Activated naive CD4-positive, alpha-beta T cell treated with anti-CD3 and anti-CD28 coated beads, Interleukin-2, amount 50 U/mL, for 24 hours (primary cell): ENCODE measurements at regions not wholly inside any gene's neighbourhood (a gene's known extent, or its start where the extent isn't known, plus 50 kb on each side); places are given as distances from the start of the nearest gene placed in this dataset.

Source experiments
- H3K27ac Mint-ChIP-seq: one replicate; pipeline ENCODE4 v1.8.0; 2021; ENCODE audit warnings: mild to moderate bottlenecking, mixed read lengths
- H3K27me3 Mint-ChIP-seq: one replicate; pipeline ENCODE4 v1.8.0; 2021; ENCODE audit warnings: mixed read lengths
- H3K36me3 Mint-ChIP-seq: one replicate; pipeline ENCODE4 v1.8.0; 2021; ENCODE audit warnings: mixed read lengths
- H3K4me1 Mint-ChIP-seq: one replicate; pipeline ENCODE4 v1.8.0; 2021; ENCODE audit warnings: mixed read lengths
- H3K4me3 Mint-ChIP-seq: one replicate; pipeline ENCODE4 v1.8.0; 2021; ENCODE audit warnings: mild to moderate bottlenecking, mixed read lengths
- H3K9me3 Mint-ChIP-seq: one replicate; pipeline ENCODE4 v1.8.0; 2021; ENCODE audit warnings: mixed read lengths

DNA sequence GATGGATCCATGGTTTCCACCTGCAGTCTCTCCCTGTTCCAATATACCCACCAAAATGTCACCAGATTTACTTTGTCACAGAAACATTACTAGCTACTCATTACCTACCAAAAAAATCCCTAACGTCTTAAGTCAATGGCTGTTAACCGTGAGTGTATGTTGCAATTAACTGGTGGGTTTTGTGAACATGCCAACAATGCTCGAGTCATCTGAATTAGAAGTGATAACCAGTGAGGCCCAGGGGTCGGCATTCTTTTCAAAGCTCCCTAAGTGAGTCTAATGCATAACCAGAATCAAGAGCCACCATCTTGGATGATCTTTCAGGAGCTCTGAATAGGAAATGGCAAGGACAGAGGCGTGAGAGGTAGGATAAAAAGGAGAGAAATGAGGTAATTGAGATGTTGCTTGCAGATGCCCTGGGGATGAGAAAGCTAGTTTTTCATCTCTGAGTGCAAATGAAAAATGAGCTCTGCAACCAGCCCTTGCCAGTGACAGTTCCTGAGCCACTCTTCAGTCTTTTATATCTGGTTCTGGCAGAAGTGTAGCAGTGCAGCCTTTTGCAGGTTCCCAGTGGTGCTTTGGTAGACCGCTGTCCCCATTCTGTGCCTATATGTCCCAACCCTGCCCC, 130.0 kb upstream of the RND3 start:
- no peaks in the 10 kb centered on the region for H3K36me3 Mint-ChIP-seq
- H3K4me1 Mint-ChIP-seq: no peaks in the 10 kb centered on the region
- H3K4me3 Mint-ChIP-seq: no peak overlapping the region
- H3K27ac Mint-ChIP-seq: no peak overlapping the region
- H3K9me3 Mint-ChIP-seq: no peaks in the 10 kb centered on the region
- H3K27me3 Mint-ChIP-seq: no peaks in the 10 kb centered on the region

DNA sequence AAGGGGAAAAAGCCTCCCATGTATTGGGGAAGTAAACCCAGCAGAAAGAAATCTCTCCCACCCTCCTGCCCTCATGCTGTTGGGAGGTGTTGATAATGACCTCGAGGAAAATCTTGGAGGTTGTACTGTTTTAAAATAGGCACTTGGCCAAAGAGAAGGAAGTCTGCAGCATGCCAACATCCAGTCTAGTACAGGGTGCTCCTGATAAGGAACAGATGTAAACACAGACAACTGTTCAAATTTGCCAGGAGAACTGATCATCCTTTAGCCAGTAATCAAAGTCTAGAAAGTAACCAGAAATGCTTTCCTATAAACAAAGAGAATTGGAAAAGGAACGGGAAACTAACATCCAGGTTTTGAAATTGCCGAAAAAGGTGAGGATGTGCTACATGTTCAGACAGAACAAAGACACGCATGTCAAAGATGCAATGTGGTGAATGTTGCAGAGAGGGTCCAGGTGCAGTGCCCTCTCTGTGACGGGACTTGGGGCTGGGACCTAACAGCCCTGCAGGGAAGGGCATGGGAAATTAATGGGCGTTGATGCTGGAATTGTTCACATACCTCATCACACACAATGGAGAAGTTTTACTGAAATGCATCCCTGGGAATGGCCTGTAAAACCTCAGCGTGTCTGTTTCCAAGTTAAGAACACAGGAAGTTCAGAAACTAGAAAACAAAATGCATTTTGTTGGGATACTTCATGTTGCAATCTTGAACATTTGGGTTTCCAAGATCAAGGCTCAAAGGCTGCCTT, 125.7 kb upstream of the RND3 start:
- Mint-ChIP-seq H3K27me3 (no peaks in the 10 kb centered on the region), H3K27ac (no peak overlapping the region), H3K9me3 (no peaks in the 10 kb centered on the region), H3K36me3 (no peaks in the 10 kb centered on the region), H3K4me3 (no peak overlapping the region), H3K4me1 (no peaks in the 10 kb centered on the region)

GRCh38 chr2:150610670-150611279, 123.3 kb upstream of the RND3 start:
- Mint-ChIP-seq H3K4me1 (no peaks in the 10 kb centered on the region), H3K36me3 (no peaks in the 10 kb centered on the region), H3K27me3 (peaks cover 2% of the 10 kb centered on the region), H3K27ac (no peak overlapping the region), H3K4me3 (no peak overlapping the region), H3K9me3 (no peaks in the 10 kb centered on the region)

DNA sequence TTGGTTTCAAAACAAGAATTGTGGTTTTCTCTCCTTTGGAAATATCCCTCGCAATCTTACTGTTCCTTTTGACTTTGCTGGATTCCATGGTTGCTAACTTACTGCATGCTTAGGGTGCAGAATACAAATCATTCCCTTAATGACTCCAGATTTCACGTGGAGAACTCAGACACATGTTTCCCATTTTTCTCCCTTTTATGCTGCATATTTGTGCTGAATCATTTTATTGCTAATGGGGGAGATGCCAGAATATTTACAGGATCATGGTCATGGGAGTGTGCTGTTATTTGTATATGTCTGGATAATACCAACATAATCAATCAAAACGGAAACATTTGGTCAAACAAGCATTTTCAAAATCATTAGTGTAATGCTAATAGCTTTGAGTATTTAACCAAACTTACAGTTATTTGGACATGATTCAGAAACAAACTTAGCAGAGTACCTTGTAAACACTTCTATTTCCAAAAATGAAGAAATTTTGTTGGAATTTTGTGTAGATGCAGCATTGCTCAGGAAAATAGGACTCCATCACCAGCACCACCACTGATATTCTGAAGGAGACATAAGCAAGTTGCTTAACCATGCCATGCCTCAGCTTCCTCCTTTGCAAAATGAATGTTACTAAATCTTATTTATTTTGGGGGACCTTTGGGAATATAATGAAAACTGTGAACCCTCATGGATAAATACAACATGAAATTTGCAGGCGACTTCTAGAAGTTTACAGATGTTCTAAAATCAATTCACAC, 122.5 kb upstream of the RND3 start:
- Mint-ChIP-seq H3K4me1 (no peaks in the 10 kb centered on the region), H3K4me3 (no peak overlapping the region), H3K36me3 (no peaks in the 10 kb centered on the region), H3K9me3 (no peaks in the 10 kb centered on the region), H3K27me3 (peaks cover 2% of the 10 kb centered on the region), H3K27ac (no peak overlapping the region)

DNA sequence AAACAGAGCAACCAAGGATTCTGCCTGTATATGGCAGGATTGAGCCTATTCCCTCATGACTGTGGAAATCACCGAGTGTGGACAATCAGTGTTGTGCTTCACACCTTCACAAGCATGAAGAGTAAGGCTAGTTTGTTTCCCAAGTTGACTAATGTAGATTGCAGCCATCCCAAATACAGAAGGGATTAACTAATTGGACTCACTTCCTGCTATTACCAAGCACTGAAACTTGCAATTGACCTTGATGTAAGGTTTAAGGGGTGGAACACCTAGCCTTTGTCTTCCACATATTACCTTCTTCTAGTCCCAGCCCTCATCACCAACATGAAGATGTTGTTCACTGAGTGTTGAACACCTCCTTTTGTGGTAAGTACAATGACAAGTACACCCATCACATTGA, 120.9 kb upstream of the RND3 start:
- Mint-ChIP-seq H3K36me3 (no peaks in the 10 kb centered on the region), H3K9me3 (no peaks in the 10 kb centered on the region), H3K27me3 (peaks cover 2% of the 10 kb centered on the region), H3K4me1 (no peaks in the 10 kb centered on the region), H3K27ac (no peak overlapping the region), H3K4me3 (no peak overlapping the region)

GRCh38 chr2:150607390-150607811, 119.9 kb upstream of the RND3 start:
- Mint-ChIP-seq H3K36me3 (no peaks in the 10 kb centered on the region), H3K27me3 (peaks cover 2% of the 10 kb centered on the region), H3K27ac (no peak overlapping the region), H3K4me3 (no peak overlapping the region), H3K9me3 (no peaks in the 10 kb centered on the region), H3K4me1 (no peaks in the 10 kb centered on the region)

DNA sequence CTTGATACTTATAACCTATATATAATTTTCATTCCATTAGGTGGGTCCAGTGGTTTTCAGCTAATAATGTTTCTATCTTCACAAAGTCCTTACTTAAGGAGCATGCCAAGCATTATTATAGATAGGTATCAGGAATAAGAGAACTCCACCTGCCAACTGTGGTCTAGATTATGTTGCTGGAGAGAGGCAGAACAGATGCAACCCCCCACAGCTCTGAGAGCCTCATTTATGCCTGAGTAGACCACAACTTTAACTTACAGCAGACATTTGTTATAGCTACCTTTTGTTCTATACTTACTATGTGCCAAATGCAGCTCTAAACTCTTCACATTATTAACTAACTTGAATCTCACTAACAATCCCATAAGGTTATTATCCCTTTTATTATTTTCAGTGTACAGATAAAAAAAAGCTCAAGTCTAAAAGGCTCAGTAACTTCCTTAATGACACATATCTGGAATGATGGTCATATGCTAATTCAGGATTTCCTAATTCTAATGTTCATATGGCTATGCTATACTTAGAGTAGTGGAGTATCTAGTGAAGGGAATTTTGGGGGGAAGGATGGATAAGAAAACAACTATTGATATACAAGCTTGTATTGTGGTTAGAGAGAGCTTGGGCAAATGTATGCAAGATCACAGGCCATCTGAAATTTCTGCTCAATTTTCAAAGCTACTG, 119.1 kb upstream of the RND3 start:
- H3K27me3 Mint-ChIP-seq: peaks cover 2% of the 10 kb centered on the region
- H3K9me3 Mint-ChIP-seq: no peaks in the 10 kb centered on the region
- H3K36me3 Mint-ChIP-seq: no peaks in the 10 kb centered on the region
- no peaks in the 10 kb centered on the region for H3K4me1 Mint-ChIP-seq
- H3K4me3 Mint-ChIP-seq: no peak overlapping the region
- H3K27ac Mint-ChIP-seq: no peak overlapping the region

DNA sequence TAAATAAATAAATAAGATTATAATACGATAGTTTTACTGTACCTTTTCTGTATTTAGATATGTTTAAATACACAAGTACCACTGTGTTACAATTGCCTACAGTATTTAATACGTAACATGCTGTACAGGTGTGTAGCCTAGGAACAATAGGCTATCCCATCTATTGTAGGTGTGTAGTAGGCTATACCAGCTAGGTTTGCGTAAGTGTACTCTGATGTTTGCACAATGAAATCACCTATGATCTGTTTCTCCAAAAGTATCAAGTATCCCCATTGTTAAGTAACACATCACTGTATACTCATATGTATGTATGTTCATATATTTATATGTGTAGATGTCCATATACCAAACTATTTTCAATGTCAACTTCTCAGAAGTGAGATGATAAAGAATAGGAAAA, 118.2 kb upstream of the RND3 start:
- H3K27ac Mint-ChIP-seq: no peak overlapping the region
- no peaks in the 10 kb centered on the region for H3K36me3 Mint-ChIP-seq
- H3K4me1 Mint-ChIP-seq: no peaks in the 10 kb centered on the region
- H3K27me3 Mint-ChIP-seq: peaks cover 2% of the 10 kb centered on the region
- H3K9me3 Mint-ChIP-seq: no peaks in the 10 kb centered on the region
- H3K4me3 Mint-ChIP-seq: no peak overlapping the region

DNA sequence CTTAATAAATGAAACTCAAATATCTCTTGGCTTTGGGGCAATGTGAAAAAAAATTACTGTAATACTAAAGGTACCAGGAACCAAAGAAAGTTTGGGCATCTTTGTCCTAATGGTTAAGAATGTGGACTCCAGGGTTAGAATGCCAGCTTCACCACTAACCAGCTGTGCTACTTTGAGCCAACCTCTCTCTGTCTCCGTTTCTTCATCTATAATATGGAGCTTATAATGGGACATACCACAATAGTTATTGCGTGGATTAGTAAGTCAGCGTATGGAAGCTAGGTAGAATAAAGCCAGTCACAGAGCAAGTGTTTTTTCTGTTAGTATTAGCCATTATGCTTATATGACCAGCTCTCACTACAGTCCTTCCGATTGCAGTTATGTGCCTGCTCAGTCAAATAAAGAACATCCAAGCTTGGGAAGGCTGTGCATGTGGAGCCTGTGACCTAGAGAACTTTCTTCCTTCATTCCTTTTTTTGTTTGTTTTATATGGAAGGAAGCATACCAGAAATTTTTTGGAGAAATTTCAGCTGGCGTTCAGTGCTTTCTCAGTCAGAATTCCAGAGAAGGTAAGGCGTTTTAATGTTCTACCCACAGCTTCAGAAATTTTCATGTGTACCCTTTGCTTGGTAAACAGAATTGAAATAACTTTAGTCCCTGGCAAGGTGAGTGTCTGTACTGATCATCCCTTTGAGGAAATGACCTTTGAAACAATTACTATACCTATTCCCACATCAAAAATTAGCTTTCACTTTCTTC, 114.0 kb upstream of the RND3 start:
- no peaks in the 10 kb centered on the region for H3K36me3 Mint-ChIP-seq
- H3K9me3 Mint-ChIP-seq: no peaks in the 10 kb centered on the region
- H3K4me3 Mint-ChIP-seq: no peak overlapping the region
- no peak overlapping the region for H3K27ac Mint-ChIP-seq
- no peaks in the 10 kb centered on the region for H3K27me3 Mint-ChIP-seq
- no peaks in the 10 kb centered on the region for H3K4me1 Mint-ChIP-seq

- Mint-ChIP-seq H3K27me3 (no peaks in the 10 kb centered on the region), H3K9me3 (no peaks in the 10 kb centered on the region)
These were observed 112.4 kb upstream of the RND3 start for GRCh38 chr2:150599889-150600288.

DNA sequence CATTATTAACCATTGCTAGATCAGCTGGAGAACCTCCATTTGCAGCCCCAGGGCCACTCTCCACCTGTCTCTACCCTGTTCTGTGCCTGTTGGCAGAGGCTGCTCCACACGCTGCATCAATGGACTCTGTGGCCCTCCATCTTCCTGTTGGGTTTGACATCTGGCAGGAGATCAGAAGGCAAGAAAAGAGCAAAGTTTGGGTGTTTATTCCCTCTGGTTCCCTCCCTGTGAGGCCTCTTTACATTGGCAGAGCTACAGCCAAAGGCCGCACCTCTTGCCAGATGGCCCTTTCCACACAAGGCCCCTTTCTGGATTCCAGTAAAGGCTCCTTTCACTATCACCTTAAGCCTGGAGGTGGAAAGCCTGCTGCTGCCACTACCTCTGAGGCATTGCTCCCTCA, 110.9 kb upstream of the RND3 start:
- no peaks in the 10 kb centered on the region for H3K36me3 Mint-ChIP-seq
- H3K9me3 Mint-ChIP-seq: no peaks in the 10 kb centered on the region
- no peaks in the 10 kb centered on the region for H3K27me3 Mint-ChIP-seq
- H3K4me3 Mint-ChIP-seq: no peak overlapping the region
- no peak overlapping the region for H3K27ac Mint-ChIP-seq
- no peaks in the 10 kb centered on the region for H3K4me1 Mint-ChIP-seq

More at GRCh38 chr2:150599889-150600288, 112.4 kb upstream of the RND3 start:
- Mint-ChIP-seq H3K36me3 (no peaks in the 10 kb centered on the region), H3K4me3 (no peak overlapping the region), H3K27ac (no peak overlapping the region), H3K4me1 (no peaks in the 10 kb centered on the region)

- Mint-ChIP-seq H3K27ac (no peak overlapping the region), H3K4me1 (no peaks in the 10 kb centered on the region), H3K27me3 (no peaks in the 10 kb centered on the region), H3K36me3 (no peaks in the 10 kb centered on the region), H3K4me3 (no peak overlapping the region), H3K9me3 (no peaks in the 10 kb centered on the region)
These were observed 108.5 kb upstream of the RND3 start for GRCh38 chr2:150595803-150596470.

- no peak overlapping the region for H3K27ac Mint-ChIP-seq
- no peaks in the 10 kb centered on the region for H3K36me3 Mint-ChIP-seq
- H3K27me3 Mint-ChIP-seq: no peaks in the 10 kb centered on the region
- no peak overlapping the region for H3K4me3 Mint-ChIP-seq
- H3K9me3 Mint-ChIP-seq: no peaks in the 10 kb centered on the region
- no peaks in the 10 kb centered on the region for H3K4me1 Mint-ChIP-seq
These were observed 106.8 kb upstream of the RND3 start for GRCh38 chr2:150594299-150594698.

- H3K36me3 Mint-ChIP-seq: no peaks in the 10 kb centered on the region
- H3K4me1 Mint-ChIP-seq: no peaks in the 10 kb centered on the region
- no peak overlapping the region for H3K27ac Mint-ChIP-seq
These were observed 104.2 kb upstream of the RND3 start for GRCh38 chr2:150591496-150592285.

More at GRCh38 chr2:150591496-150592285, 104.2 kb upstream of the RND3 start:
- no peak overlapping the region for H3K4me3 Mint-ChIP-seq
- no peaks in the 10 kb centered on the region for H3K9me3 Mint-ChIP-seq
- no peaks in the 10 kb centered on the region for H3K27me3 Mint-ChIP-seq
